ENCODE measurements at regions not wholly inside any gene's neighbourhood (a gene's known extent, or its start where the extent isn't known, plus 50 kb on each side); places are given as distances from the start of the nearest gene placed in this dataset.
"Not testable (repeated sequence)": the region's sequence is repeated elsewhere in the genome, so short reads cannot be mapped to it uniquely, and the experiment has no call there.

DNA sequence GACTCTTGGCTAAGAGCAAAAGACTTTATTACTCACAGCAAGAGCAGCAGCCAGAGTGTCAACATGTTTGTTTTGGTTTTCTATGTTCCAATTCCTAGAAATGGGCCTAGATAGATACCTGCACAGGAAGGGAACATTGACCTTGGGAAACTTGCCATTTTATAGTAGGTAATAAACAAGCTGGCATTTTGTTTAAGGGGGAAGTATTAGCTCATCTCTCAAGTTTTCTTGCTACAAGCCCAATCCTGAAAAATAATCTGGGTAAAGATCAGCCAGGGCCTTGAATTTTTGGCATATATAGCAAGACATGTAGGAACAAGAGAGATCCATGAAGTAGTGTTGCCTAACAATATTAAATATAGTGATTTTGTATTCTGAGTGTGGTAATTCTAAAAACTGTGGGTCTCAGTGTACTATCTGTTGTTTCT, 51.4 kb upstream of the RGL1 start:
- DNase-seq: no peak

DNA sequence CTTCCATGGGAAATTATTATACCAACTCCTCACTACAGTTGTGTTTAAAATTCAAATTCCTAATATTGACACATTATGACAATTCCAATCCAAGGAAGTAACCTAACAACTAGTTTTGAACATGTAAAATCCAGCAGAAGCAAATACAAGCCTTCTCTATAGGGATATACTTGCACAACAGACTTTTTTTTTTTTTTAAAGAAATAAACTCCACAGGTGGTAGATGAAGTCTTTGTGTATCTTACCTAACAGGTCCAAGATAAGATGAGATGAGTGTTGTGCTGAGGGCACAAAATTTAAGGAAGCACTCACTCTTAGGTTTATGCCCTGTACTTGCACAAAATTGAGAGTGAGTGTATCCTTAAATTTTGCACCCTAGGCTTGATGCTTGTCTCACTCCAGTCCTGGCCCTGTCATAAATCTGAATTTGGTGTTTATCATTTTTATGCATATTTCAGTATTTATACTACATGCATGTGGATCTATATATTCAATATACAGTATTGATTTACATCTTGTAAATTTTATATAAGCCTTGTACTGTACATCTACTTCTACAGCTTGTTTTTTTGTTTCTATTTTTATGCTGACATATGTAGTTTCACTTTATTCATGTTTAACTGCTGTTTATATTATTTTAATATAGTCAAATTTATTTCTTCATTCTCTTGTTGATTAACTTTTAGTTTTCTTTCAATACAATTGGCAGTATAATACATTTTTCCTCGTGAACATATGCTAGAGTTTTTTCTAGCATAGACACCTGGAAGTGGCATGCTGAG, 60.6 kb upstream of the RGL1 start:
- no peak for DNase-seq

DNA sequence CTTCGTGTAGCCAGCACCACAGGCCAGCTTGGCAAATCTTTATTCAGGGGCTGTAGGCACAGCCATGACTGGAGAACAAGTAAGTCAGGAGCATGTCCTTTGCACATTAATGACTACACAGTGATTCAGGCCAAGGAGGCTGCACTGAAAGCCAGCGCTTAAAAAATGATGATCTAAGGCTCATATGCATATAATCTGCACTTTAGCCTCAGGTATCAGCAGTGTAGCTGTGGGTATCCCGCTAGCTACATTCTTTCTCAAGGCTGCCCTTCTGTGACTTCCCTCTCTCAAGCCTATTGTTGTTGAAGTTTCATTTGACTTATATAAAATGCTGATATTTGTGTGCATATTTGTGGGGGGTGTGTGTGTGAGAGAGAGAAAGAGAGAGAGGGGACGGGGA, 62.6 kb upstream of the RGL1 start:
- DNase-seq: no peak

DNA sequence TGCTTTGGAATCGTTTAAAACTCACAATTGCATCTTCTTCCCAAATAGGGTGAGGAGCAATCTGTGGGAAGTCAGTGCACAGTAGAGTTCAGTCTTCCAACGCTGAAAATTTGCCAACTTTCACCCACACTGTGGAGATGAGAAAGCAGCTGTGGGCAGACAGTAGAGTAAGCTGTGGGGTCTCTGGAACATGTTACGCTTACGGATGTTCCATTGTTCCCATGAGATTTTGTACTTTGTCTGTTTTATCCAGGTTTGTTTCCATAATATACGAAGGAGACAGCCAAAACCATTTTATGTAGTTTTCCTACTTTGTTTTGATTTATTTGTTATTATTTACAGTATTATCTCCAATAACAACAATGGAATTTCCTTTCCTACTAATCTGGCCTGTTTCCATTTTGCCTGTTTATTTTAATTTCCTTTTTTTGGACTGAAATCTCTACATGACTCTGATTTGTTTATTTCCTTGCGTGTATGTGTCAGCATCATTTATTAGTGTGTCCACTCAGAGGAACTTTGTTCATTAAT, 65.1 kb upstream of the RGL1 start:
- peak in 1 of 58 donors; percentile 4 for DNase-seq

DNA sequence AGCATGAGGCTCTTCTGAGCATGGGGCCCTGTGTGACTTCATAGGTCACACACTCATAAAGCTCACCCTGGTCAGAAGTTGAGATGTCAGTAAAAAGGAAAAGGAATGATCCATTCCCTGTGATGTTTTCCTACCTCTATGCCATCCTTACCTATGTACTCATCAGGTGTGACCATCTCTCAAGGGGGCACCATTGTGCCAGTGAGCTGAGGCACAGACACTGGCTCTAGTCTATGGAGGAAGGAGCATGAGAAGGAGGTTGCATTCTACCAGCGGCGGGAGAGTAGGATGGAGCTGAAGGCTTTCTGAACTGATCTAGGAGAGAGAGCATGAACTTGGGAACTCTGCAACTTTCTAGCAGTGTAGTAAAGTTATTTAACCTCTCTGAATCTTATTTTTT, 65.8 kb upstream of the RGL1 start:
- no peak for DNase-seq

DNA sequence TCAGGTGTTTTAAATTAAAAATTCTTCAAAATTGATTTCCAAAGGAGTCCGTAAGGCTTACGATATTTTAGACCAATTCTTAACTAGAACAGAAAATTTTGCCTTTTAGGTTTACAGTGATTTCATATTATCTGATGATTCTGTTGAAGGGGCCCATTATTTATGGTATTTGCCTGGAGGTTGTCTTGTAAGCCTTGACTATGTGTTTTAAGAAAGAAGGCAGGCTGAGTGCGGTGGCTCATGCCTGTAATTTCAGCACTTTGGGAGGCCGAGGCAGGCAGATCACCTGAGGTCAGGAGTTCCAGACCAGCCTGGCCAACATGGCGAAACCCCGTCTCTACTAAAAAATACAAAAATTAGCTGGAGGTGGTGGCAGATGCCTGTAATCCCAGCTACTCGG, 67.0 kb upstream of the RGL1 start:
- DNase-seq: not testable (repeated sequence)

DNA sequence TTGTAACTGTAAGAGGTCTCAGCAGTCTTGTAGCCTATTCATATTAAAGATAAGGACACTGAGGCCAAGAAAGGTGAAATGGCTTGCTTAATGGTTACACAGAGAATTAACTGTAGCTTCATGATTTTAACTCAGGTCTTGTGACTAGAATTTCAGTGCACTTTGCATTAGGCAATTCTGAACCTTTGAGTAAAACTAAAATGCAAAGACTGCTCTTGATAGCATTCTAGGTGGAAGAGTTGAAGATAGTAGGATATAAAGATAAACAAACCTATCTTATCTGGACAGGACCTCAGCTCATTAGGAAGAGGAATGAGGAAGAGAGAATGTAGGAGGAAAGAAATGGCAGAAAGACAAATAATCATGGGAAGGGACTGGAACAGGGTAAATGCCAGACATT, 68.6 kb upstream of the RGL1 start:
- no peak for DNase-seq

DNA sequence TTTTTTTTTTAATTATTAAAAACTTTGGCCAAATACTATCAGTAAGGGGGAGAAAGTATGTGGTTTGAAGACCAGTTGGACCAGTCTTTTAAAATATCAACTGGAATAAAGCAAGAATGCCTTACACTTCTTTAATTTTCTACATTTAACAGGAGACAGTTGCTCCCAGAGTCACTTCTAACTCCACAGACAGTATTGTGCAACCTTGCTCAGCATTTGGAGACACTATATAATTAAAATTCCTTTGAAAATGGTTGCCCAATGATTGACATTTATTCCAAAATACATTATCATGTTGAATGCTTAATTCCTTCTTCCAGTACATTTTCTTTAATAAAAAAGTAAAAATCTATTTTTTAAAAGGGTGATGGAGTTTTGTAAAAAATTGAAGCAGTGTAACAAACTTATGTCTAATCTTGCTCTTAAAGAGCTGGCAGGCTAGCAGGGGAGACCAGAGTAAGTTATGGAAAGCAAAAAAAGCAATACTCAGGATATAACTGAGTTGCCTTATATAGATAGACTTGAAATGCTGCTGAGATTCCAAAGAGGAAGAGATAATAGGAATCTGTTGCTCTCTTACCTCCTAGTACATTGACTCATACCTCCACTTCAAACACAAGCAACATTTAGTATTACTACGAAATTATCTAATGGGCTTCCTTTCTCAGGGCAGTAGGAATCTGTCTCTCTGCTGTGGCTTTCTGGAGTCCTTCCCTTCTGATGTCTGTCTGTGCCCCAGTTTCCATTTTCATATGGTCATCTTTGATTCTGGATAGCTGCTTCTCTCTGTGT, 69.7 kb upstream of the RGL1 start:
- DNase-seq: no peak

DNA sequence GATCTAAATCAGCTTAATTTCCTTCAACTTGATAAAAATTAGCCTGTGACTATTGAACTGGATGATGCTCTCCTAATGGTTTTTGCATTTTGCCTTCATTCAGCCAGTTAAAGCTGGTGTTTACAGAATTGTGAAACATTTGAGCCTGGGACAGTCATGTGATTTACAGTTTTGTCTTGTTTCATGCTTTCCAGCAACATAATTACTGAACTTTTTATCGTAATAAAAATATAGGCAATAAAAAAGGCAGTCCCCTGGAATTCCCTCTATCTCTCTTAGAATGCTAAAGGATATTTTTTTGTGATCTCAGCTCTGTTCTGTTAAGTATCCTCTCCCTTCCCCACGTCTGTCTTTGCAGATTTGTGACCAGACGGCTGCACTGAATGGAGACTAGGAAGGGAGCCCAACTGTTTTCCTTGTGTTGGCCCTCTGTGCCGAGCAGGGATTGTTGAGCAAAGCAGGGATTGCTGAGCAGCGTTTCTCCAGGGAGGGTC, 70.3 kb upstream of the RGL1 start:
- DNase-seq: peak in 40 of 58 donors; percentile 1 to 68 (median 20)

DNA sequence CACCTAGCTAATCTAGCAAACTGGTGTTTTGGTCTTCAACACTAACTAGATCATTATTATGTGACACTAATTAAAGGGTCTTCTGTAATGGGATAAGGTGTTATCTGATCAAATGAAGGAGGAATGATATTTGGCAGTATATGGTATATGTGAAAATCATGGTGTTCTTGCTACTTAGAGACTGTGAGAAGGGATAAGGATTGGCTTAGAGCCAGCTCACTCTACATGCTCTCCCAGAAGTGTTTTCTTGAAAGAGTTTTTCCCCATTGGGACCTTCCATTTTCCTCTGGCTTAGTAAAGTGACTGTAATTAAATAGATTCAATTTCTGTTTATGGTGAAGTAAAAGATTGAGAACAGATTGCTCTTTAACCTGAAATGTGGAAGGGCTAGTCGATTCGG, 71.2 kb upstream of the RGL1 start:
- no peak for DNase-seq

DNA sequence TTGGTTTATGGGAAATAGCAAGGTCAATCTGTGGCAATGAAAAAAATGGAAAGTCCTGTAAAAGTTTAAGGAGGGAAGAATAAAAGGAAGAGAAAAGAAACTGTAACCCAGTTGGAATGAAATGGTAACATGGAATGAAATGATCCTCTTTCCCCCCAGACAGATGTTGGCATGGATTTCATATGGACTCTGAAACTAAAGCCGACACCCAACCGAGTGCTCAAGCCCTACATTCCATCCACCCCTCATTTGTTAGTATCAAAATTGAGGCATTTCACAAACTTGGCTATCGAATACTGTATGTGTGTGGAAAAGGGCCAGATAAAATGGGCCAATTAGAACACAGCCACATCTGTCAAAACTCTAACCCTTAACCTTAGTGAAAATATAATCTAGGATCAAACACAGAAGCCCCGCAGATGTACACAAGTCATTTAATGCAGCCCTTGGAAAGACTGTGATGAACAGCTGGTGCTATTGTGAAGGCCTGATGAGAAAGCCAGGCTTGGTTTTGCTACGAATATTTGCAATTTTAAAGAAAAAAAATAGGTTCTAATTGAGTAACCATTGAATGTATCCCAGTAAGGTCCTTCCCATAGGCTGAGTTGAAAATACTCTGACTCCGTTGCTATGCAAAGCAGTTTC, 72.6 kb upstream of the RGL1 start:
- no peak for DNase-seq

DNA sequence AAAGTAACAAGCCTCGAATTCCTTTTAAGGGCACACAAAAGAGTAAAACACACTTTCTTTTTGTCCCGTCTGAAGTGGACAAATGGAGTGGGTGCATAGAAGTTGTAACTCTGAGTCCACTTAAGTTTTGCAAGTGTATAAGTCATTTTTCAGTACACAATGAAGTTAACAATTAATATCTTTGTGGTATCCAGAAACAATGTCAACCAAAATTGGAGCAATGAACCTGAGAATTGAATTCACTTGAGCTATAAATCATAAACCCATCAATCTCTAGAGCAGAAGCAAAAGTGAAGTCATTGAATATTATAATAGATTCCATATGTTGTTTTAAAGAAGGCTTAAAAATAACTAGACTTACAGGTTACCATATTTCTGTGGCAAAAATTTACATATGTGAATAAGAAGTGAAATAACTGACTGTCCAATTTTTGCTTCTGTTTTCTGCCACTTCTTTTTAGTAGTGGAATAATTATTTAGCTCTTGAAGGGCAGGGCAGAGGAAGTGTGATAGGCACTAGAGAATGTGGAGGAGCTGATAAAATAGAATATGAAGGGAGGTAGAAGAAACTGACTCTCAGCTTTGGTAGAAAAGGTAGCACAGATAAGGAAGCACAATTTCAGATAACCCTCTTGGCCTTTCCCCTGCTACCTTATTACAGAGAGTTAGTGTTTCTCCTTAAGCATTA, 73.9 kb upstream of the RGL1 start:
- DNase-seq: no peak

DNA sequence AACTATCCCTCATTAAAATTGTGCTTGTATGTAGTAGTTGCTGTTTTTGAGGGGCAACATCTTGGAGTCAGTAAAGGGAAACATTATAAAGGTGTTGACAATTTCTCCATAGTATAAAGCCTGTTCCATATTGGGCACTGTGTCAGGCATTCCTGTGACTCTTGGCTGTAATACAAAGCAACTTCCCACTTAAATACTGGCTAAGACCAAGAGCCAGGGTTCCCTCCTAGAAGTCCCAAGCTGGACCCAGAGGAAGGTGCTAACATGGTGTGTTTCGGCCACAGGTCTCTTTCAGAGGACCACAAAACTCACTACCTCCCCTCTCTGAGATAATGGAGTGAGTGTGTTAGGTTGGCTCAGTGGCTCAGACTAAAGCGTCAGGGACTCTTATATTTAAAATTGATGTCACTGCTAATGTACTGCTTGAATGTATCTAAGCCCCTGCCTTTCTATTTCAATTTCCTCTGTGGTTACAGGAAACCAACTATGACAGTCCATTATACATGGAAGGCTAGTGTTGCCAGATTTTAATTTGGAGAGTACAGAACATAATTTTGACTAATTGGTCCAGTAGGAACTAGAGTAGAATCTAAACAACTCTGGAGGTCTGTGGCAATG, 74.7 kb upstream of the RGL1 start:
- DNase-seq: no peak

DNA sequence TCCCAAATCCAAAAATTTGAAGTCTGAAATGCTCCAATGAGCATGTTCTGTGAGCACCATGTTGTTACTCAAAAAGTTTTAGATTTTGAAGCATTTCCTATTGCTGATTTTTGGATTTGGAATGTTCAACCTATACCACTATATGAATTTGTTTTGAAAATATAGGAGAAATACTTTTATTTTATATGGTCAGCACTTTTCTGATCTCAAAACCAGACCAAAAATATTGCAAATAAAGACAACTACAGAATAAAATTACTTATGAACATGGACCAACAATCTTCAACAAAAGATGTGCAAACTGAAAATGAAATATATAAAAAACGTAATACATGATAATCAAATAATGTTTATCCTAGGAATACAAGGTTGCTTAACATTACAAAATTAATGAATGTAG, 73.7 kb upstream of the APOBEC4 start:
- DNase-seq: no peak

DNA sequence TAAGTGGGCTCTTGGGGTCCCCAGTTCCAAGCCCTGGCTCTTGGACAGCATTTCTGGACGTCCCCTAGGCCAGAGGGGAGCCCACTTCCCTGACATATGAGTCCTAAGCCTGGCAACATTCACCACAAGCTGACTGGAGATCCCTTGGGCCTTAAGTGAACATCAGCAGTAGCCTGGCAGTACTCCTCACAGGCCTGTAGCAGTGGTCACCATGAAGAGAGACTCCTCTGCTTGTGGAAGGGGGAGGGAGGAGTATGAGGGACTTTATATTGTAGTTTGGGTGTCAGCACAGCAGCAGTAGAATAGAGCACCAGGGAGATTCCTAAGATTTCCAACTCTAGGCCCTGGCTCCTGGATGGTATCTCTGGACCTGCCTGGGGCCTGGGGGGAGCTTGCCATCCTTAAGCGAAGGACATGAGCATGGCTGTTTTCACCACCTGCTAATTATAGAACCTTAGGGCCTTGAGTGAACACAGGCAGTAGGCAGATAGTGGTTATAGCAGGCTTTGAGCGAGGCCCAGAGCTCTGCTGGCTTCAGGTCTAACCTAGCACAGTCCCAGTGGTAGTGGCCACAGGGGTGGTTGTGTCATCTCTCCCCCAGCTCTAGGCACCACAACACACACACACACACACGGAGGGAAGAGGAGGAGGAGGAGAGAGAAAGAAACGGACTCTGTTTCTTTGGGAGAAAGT, 71.4 kb upstream of the APOBEC4 start:
- DNase-seq: no peak

DNA sequence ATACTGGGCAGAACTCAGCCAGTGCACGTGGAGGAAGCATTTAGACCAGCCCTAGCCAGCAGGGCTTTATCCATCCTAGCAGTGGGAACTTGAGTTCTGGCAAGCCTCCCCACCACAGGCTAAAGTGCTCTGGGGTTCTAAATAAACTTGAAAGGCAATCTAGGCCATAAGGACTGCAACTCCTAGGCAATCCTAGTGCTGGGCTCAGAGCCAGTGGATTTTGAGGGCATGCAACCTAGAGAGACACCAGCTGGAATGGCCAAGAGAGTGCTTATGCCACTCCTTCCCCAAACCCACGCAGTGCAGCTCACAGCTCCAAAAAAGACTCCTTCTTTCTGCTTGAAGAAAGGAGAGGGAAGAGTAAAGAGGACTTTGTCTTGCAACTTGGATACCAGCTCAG, 70.5 kb upstream of the APOBEC4 start:
- no peak for DNase-seq

DNA sequence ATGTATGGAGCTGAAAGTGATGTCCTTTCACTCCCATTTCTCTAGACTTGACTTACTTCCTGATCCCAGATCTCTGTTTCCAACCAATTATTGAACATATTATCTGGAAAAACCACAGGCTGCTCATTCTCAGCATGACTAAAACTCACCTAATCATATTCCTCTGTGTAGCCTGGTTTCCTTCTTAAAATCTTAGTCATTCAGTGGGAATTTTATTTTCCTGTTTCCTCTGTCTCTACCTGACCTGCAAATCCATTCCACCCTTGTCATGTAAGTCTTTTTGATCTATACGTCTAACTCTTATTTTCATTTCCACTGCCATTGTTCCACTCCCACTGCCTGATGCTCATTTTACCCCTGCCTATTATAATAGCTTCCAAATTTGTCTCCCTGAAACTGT, 67.9 kb upstream of the APOBEC4 start:
- no peak for DNase-seq

DNA sequence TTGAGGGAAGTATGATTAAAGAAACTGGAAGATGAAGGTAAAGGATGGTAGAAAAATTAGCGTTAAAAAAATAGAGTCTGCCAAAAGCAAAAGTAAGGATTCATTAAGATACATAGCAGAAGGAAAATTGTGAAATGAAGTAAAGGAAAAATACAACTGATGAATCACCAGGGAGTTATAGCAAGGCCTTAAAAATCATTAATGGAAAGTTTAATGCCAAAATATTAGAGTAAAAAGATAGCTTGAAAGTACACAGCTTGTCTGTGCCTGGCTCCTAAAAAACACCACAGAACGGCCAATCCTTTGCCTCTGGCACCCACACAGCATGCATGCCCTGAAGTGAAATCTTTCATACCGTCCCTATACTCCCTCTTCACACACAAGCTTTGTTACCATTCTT, 66.9 kb upstream of the APOBEC4 start:
- DNase-seq: no peak

DNA sequence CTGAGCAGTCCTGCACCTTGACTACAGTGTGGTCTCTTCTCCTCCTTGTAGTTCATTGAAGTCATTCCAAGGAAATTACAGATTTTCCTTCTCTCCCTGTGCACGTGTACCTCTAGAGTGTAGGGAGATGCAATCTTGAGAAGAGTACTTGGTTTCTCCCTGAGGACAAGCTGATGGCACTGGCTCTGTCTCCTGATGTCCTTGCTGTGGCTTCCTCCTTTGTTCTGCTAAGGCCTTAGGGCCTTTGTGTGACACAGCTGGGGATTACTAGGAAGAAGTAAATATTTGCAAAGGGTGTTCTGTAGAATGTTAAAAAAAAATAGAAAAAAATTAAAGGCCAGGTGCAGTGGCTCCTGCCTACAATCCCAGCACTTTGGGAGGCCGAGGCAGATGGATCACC, 66.2 kb upstream of the APOBEC4 start:
- DNase-seq: no peak

DNA sequence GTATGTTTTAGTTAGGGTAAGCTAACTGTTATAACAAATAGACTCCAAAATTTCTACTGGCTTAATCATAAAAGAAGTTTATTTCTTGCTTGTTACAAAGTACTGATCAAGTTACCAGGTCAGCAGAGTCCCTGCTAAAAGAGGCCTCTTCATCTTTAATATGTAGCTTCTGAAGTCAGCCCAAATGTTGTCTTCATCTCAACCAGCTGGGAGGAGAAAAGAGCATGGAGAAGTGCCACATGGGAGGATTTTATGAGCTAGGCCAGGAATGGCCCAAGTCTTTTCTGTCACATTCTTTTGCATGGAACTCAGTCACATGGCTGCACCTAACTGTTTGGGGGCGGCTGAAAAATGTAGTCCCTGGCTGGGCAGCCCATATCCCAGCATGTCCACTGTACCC, 63.2 kb upstream of the APOBEC4 start:
- DNase-seq: no peak

Measured in anterior cingulate cortex (tissue), 58 donors.